ENCODE measurements at regions not wholly inside any gene's neighbourhood (a gene's known extent, or its start where the extent isn't known, plus 50 kb on each side); places are given as distances from the start of the nearest gene placed in this dataset.
"Not testable (repeated sequence)": the region's sequence is repeated elsewhere in the genome, so short reads cannot be mapped to it uniquely, and the experiment has no call there.

- no peak for DNase-seq
Measured at GRCh38 chr6:113361014-113361645, 496.0 kb upstream of the MARCKS start.

- no peak for DNase-seq
Measured at GRCh38 chr6:113362301-113363047, 494.7 kb upstream of the MARCKS start.

- no peak for DNase-seq
Measured at GRCh38 chr6:113363048-113363798, 493.9 kb upstream of the MARCKS start.

- no peak for DNase-seq
Measured at GRCh38 chr6:113363866-113364265, 493.3 kb upstream of the MARCKS start.

DNA sequence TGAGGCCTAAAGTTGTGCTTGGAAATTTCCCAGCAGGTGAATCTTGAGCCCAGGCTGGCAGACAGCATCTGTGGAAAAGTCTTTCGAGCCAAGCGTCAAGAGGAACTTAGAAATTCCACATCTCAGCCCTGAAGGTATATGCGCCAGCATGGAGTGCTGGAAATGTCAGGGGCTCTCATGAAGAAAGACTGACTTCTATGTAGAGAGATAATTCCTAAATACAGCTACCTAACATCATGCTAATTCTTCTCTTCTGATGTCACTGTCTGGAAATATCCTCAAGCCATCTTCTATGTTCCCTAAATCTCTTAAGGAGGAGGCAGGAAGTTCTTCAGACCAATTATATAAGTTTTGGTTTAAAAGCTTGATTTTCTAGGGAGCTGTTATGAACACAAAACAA lies 492.4 kb upstream of the MARCKS start:
- DNase-seq = no peak

- DNase-seq = no peak
Measured at GRCh38 chr6:113365191-113365590, 492.0 kb upstream of the MARCKS start.

GRCh38 chr6:113366505-113366904 lies 490.6 kb upstream of the MARCKS start:
- DNase-seq = no peak

DNA sequence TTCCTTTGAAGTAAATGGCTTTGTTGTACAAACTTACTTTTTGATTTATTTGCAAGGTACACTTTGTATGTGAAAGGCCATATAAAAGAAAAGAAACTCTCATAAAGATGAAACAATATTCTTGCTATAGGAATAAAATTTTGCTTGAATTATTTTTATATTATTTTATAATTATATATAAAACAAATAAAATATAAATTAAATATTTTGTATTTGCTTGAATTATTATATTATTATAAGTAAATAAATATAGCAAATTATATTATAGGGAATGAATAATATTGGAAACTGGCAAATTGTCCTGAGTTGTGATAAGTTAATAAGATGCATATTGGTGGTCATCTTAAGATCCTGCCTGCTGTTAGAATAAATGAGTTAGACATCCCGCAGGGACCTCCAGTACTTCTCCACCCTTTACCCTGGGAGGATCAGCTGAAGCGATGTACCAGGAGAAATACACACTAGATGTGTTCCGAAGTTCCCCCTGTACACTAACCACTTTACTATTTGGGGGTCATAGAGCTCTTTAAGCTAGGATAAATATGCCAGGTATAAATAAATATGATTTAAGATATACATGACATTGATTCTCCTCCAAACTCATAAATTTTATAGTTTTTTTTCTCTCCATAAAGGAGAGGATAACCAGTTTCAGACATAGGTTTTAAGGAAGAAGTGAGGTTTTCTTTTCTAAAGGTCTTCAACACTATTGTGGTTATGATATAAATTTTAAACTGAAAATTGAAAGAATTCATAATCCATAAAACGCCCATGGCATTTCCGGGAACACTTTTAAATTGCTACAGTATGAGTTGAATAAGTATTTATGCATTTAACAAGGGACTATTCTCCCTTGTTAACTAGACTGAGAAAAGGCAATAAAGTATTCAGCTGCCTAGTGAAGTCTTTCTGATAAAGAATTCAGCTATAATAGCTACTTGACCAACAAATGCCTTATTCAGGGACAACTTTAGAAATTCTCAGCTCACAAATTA lies 486.3 kb upstream of the MARCKS start:
- DNase-seq = no peak

DNA sequence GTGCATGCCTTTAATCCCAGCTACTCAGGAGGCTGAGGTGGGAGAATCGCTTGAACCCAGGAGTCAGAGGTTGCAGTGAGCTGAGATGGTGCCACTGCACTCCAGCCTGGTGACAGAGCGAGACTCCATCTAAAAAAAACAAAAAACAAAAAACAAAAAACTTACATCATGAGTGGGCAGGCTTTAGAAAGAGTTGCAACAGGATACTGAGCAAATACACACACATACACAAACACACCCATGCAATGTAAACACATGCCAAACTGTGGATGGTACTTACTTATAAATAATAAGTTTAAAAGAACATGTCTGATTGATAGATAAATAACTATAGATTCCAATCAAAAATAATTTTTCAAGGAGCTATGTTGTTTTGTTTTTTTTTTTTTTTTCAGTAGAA lies 481.7 kb upstream of the MARCKS start:
- not testable (repeated sequence) for DNase-seq

- DNase-seq = no peak
Measured at GRCh38 chr6:113375950-113376846, 480.9 kb upstream of the MARCKS start.

- DNase-seq = no peak
Measured at GRCh38 chr6:113376847-113377165, 480.3 kb upstream of the MARCKS start.

GRCh38 chr6:113377362-113377942 lies 479.7 kb upstream of the MARCKS start:
- DNase-seq = no peak

DNA sequence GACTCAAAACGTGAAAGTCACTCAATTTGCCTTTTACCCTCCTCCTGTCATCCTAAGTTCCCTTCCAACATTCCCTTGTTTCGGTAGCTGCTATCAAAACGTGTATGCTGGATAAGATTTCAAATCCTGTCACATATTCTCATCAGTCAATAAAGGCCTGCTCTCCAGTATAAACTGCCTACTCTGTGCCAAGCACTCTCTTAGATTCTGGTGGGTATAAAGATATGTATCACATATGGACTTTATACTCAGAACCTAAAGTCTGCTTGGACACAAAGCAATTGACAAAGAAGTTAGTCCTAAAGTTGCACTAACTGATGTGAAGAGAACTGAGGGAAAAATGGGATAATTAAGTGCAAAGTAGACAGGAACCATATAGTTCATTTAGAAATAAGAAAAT lies 476.6 kb upstream of the MARCKS start:
- DNase-seq = no peak

GRCh38 chr6:113381232-113381631 lies 475.9 kb upstream of the MARCKS start:
- DNase-seq = no peak

DNA sequence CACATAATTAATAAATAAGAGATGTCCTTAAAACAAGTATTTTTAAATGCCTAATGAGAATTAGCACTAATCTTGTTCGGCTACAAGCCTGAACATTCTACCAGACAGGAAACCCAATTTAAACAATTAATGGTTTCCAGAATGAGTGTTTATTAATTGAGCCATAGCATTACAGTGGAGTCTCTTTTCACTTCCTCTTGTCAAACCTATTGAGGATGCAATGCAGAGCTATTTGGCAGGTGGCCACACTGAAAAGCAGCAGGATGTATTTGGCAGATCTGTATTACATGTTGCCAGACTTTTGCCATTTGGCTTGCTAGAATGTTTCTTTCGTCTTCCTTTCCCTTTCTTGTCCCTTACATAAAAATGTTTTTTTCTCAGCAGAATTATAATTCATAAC lies 475.2 kb upstream of the MARCKS start:
- DNase-seq = no peak

DNA sequence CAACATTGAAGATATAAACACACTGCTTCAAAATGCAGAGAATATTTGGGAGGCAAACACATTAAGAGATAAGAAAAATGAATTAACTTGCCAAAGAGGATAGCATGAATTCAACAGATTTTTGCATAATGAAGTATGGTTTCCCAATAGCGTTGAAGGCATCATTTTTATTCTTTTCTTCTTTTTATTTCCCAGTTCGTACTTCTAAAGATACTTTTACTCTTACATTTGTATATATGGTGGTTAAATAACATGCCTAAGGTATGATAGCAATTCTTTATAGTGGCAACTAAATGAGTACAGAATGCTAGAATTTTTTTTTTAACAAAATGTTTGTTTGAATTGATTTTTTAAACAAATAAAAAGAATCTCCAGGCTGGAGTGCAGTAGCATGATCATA lies 473.4 kb upstream of the MARCKS start:
- no peak for DNase-seq

- DNase-seq = no peak
Measured at GRCh38 chr6:113385020-113385431, 472.1 kb upstream of the MARCKS start.

DNA sequence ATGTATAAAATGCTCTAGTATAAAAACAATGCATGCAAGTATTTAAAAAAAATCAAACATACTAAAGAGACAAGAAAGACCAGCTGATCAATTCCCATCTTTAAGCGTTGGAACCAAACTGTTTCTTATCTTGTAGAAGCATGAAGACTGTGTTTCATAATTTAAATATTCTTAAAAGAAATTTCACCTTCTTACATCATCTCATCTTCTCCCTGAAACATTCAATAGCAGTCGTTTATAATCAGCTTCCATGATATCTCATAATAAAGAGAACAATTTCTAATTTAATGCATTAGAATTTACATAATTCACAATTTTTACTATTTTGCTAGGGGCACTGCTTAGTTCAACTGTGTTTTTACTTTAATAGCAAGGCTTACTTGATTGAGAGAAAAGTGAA lies 468.1 kb upstream of the MARCKS start:
- no peak for DNase-seq

GRCh38 chr6:113392551-113393055 lies 464.5 kb upstream of the MARCKS start:
- no peak for DNase-seq

- DNase-seq = no peak
Measured at GRCh38 chr6:113394216-113394615, 462.9 kb upstream of the MARCKS start.

GRCh38 chr6:113394729-113395128 lies 462.4 kb upstream of the MARCKS start:
- DNase-seq = no peak
